ENCODE measurements at regions not wholly inside any gene's neighbourhood (a gene's known extent, or its start where the extent isn't known, plus 50 kb on each side); places are given as distances from the start of the nearest gene placed in this dataset.

DNA sequence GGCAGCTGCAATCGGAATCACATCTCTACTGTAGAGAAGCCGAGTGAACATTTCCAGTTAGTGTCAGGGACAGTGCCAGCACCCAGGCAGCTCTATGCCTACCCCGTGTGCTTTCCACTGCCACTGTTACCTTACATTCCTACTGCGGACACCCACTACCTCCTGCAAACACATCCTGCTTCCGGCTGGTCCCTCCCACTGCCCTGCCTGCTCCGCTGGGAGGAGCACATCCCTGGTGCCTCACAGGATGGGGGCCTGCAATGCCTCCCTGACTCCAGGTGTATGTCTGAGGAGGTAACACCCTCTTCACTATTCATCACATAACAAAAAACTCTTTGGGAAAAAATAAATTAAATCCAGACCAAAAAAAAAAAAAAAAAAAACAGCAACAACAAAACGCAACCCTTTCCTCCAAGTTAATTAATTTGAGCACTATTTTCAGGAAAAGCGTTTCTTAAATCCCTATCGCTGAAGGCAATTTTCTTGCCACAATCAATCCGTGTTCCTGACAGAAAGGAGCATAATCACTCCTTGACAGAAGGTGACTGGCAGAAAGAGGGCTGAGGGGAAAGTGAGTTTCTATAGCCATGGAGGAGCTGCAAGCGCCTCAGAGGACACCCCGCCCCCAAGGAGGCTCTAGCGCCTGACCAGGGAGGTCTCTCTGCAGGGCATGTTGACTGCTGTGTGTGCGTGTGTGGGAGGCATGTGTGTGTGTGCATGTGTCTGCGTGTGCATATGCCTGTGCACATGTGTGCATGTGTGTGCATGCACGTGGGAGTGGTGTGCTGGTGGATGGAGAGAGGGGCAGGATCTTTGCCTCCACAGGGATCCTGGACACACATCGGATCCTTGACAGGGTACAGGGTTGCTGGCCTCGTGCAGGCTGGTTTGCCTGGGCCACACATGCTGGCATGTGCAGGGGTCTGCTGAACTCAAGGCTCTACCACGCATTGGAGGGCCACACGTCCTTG is 134.8 kb upstream of the NTM start:
- TF ChIP-seq POLR2AphosphoS5 (IDR thresholded peaks at IDR 0.05; ENCODE audit: low read depth, low read length) (no peak), TCF7L2 (IDR thresholded peaks at IDR 0.05; ENCODE audit: low read depth, low read length) (no peak), SIN3A (IDR thresholded peaks at IDR 0.05; ENCODE audit: borderline replicate concordance, insufficient read depth, low read depth, low read length) (no peak)
- TF ChIP-seq, protein P1, sequence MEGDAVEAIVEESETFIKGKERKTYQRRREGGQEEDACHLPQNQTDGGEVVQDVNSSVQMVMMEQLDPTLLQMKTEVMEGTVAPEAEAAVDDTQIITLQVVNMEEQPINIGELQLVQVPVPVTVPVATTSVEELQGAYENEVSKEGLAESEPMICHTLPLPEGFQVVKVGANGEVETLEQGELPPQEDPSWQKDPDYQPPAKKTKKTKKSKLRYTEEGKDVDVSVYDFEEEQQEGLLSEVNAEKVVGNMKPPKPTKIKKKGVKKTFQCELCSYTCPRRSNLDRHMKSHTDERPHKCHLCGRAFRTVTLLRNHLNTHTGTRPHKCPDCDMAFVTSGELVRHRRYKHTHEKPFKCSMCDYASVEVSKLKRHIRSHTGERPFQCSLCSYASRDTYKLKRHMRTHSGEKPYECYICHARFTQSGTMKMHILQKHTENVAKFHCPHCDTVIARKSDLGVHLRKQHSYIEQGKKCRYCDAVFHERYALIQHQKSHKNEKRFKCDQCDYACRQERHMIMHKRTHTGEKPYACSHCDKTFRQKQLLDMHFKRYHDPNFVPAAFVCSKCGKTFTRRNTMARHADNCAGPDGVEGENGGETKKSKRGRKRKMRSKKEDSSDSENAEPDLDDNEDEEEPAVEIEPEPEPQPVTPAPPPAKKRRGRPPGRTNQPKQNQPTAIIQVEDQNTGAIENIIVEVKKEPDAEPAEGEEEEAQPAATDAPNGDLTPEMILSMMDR (IDR thresholded peaks at IDR 0.05): no peak
- TF ChIP-seq, protein P2, sequence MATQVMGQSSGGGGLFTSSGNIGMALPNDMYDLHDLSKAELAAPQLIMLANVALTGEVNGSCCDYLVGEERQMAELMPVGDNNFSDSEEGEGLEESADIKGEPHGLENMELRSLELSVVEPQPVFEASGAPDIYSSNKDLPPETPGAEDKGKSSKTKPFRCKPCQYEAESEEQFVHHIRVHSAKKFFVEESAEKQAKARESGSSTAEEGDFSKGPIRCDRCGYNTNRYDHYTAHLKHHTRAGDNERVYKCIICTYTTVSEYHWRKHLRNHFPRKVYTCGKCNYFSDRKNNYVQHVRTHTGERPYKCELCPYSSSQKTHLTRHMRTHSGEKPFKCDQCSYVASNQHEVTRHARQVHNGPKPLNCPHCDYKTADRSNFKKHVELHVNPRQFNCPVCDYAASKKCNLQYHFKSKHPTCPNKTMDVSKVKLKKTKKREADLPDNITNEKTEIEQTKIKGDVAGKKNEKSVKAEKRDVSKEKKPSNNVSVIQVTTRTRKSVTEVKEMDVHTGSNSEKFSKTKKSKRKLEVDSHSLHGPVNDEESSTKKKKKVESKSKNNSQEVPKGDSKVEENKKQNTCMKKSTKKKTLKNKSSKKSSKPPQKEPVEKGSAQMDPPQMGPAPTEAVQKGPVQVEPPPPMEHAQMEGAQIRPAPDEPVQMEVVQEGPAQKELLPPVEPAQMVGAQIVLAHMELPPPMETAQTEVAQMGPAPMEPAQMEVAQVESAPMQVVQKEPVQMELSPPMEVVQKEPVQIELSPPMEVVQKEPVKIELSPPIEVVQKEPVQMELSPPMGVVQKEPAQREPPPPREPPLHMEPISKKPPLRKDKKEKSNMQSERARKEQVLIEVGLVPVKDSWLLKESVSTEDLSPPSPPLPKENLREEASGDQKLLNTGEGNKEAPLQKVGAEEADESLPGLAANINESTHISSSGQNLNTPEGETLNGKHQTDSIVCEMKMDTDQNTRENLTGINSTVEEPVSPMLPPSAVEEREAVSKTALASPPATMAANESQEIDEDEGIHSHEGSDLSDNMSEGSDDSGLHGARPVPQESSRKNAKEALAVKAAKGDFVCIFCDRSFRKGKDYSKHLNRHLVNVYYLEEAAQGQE (IDR thresholded peaks at IDR 0.05; ENCODE audit: insufficient read depth in 1 of 2, low read depth in 2 of 2, low read length in 1 of 2): no peak
